Panc1 (cell line): ENCODE measurements at regions not wholly inside any gene's neighbourhood (a gene's known extent, or its start where the extent isn't known, plus 50 kb on each side); places are given as distances from the start of the nearest gene placed in this dataset.

Experiments used
- ATAC-seq: fragments of 200-7000 bp; cut with Tn5 transposase; 2 replicates; pipeline ENCODE4 v1.9.1; 2020; ENCODE audit warnings: mild to moderate bottlenecking, moderate library complexity
- BruUV-seq: library from RNA; stranded (reverse); fragments of 400-500 nt; replicated peaks from 2 replicates; lab custom pipeline; 2021; lab: Mats Ljungman, UMichigan
- CTCF ChIA-PET: fragments of 300-600 bp; sonication (Branson Sonifier 250); formaldehyde crosslinking; loops from one replicate; lab custom pipeline; 2022; ENCODE audit warnings: antibody characterized with exemption; lab: Charles Lee
- POLR2A ChIA-PET: fragments of 300-600 bp; sonication (Branson Sonifier 250); formaldehyde crosslinking; loops from one replicate; lab custom pipeline; 2022; ENCODE audit warnings: antibody characterized with exemption; lab: Charles Lee
- DNase-seq: peaks from one replicate; pipeline ENCODE4 v3.0.0-alpha.2; 2010; ENCODE audit warnings: low read depth, low spot score
- H3K27ac ChIP-seq: 2 replicates; pipeline ENCODE4 v1.5.1; 2011; ENCODE audit warnings: mild to moderate bottlenecking, low read length, inconsistent platforms
- H3K27me3 ChIP-seq: fragments of 200-500 bp; sonication (Bioruptor generic); 2 replicates; pipeline ENCODE4 v1.6.0; 2014; ENCODE audit warnings: low read length, inconsistent platforms; ENCODE audit not compliant: control insufficient read depth, insufficient read depth
- H3K36me3 ChIP-seq: fragments of 200-500 bp; sonication (Bioruptor generic); 2 replicates; pipeline ENCODE4 v1.5.1; 2014; ENCODE audit warnings: inconsistent platforms, mild to moderate bottlenecking, low read length, moderate library complexity; ENCODE audit not compliant: control insufficient read depth, insufficient read depth
- H3K4me1 ChIP-seq: 2 replicates; pipeline ENCODE4 v1.5.1; 2011; ENCODE audit warnings: inconsistent platforms, mild to moderate bottlenecking, low read length, moderate library complexity; ENCODE audit not compliant: control insufficient read depth, insufficient read depth
- H3K4me3 ChIP-seq, 2 experiments: 2 replicates each; pipeline ENCODE4 v1.5.1; 2011 to 2012; ENCODE audit warnings: low read depth in 2 of 2, low read length in 2 of 2, mild to moderate bottlenecking in 2 of 2, inconsistent platforms in 1 of 2, moderate library complexity in 1 of 2
- H3K9me3 ChIP-seq: fragments of 200-500 bp; sonication (Bioruptor generic); 2 replicates; pipeline ENCODE4 v1.5.1; 2014; ENCODE audit warnings: low read depth, mild to moderate bottlenecking, inconsistent platforms, low read length, moderate library complexity; ENCODE audit not compliant: control insufficient read depth, insufficient read depth
- POLR2AphosphoS5 ChIP-seq: IDR thresholded peaks from 2 replicates; pipeline ENCODE4 v1.6.1; 2012; ENCODE audit warnings: mild to moderate bottlenecking, low read depth, low read length, moderate library complexity
- SIN3A ChIP-seq: IDR thresholded peaks from 2 replicates; pipeline ENCODE4 v1.6.1; 2012; ENCODE audit warnings: low read depth, mild to moderate bottlenecking, low read length, moderate library complexity, borderline replicate concordance; ENCODE audit not compliant: insufficient read depth
- TCF7L2 ChIP-seq: IDR thresholded peaks from 2 replicates; pipeline ENCODE4 v1.6.1; 2011; ENCODE audit warnings: mild to moderate bottlenecking, low read depth, low read length, inconsistent platforms
- in situ Hi-C: cut with HindIII; loops from 2 replicates; pipeline ENCODE4 v1.10.0; 2016; ENCODE audit warnings: low sequenced_read_pairs, low pct_unique_long_range_greater_than_20kb
- intact Hi-C: fragments of 100-400 bp; cut with micrococcal nuclease; formaldehyde crosslinking; loops from one replicate; pipeline ENCODE4 v1.10.0; 2022; ENCODE audit not compliant: unreplicated experiment
- TF ChIP-seq, protein P1 (sequence below): fragments of 450-650 bp; IDR thresholded peaks from 2 replicates; pipeline ENCODE4 v1.5.1; 2017; ENCODE audit warnings: mild to moderate bottlenecking
- TF ChIP-seq, protein P2 (sequence below), 2 experiments: IDR thresholded peaks; 2 replicates each; pipeline ENCODE4 v1.6.1; 2011 to 2012; ENCODE audit warnings: low read depth in 2 of 2, control low read depth in 1 of 2, low read length in 1 of 2, mild to moderate bottlenecking in 1 of 2, moderate library complexity in 1 of 2; ENCODE audit not compliant: insufficient read depth in 1 of 2

DNA sequence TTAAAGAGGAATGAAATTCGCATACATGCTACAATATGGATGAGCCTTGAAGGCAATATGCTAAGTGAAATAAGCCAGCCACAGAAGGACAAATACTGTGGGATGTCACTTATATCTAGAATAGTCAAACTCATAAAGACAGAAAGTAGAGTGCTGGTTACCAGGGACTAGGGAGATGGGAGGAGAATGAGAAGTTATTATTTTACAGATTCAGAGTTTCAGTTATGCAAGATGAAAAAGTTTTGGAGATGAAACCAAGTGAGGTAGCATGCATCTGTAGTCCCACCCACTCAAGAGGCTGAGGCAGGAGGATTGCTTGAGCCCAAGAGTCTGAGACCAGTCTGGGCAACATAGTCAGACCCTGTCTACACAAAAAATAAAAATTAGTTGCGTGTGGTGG lies 82.5 kb upstream of the ARID1B start:
- intact Hi-C loops (no loop called here), in situ Hi-C loops (no loop called here)
- Histone ChIP-seq H3K4me3 (no peak overlapping the region), H3K9me3 (no peaks in the 10 kb centered on the region), H3K4me1 (no peaks in the 10 kb centered on the region), H3K36me3 (no peaks in the 10 kb centered on the region), H3K27me3 (no peaks in the 10 kb centered on the region), H3K27ac (no peak overlapping the region)
- POLR2A ChIA-PET: no interaction called here
- BruUV-seq: no TSS peak
- CTCF ChIA-PET: no interaction called here
- no peak for ATAC-seq
- DNase-seq: no peak
- TF ChIP-seq TCF7L2 (no peak), POLR2AphosphoS5 (no peak), SIN3A (no peak)
- TF ChIP-seq, protein P1, sequence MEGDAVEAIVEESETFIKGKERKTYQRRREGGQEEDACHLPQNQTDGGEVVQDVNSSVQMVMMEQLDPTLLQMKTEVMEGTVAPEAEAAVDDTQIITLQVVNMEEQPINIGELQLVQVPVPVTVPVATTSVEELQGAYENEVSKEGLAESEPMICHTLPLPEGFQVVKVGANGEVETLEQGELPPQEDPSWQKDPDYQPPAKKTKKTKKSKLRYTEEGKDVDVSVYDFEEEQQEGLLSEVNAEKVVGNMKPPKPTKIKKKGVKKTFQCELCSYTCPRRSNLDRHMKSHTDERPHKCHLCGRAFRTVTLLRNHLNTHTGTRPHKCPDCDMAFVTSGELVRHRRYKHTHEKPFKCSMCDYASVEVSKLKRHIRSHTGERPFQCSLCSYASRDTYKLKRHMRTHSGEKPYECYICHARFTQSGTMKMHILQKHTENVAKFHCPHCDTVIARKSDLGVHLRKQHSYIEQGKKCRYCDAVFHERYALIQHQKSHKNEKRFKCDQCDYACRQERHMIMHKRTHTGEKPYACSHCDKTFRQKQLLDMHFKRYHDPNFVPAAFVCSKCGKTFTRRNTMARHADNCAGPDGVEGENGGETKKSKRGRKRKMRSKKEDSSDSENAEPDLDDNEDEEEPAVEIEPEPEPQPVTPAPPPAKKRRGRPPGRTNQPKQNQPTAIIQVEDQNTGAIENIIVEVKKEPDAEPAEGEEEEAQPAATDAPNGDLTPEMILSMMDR: no peak
- TF ChIP-seq, protein P2, sequence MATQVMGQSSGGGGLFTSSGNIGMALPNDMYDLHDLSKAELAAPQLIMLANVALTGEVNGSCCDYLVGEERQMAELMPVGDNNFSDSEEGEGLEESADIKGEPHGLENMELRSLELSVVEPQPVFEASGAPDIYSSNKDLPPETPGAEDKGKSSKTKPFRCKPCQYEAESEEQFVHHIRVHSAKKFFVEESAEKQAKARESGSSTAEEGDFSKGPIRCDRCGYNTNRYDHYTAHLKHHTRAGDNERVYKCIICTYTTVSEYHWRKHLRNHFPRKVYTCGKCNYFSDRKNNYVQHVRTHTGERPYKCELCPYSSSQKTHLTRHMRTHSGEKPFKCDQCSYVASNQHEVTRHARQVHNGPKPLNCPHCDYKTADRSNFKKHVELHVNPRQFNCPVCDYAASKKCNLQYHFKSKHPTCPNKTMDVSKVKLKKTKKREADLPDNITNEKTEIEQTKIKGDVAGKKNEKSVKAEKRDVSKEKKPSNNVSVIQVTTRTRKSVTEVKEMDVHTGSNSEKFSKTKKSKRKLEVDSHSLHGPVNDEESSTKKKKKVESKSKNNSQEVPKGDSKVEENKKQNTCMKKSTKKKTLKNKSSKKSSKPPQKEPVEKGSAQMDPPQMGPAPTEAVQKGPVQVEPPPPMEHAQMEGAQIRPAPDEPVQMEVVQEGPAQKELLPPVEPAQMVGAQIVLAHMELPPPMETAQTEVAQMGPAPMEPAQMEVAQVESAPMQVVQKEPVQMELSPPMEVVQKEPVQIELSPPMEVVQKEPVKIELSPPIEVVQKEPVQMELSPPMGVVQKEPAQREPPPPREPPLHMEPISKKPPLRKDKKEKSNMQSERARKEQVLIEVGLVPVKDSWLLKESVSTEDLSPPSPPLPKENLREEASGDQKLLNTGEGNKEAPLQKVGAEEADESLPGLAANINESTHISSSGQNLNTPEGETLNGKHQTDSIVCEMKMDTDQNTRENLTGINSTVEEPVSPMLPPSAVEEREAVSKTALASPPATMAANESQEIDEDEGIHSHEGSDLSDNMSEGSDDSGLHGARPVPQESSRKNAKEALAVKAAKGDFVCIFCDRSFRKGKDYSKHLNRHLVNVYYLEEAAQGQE (IDR thresholded peaks at IDR 0.05; ENCODE audit: insufficient read depth in 1 of 2, low read depth in 2 of 2, low read length in 1 of 2): no peak

DNA sequence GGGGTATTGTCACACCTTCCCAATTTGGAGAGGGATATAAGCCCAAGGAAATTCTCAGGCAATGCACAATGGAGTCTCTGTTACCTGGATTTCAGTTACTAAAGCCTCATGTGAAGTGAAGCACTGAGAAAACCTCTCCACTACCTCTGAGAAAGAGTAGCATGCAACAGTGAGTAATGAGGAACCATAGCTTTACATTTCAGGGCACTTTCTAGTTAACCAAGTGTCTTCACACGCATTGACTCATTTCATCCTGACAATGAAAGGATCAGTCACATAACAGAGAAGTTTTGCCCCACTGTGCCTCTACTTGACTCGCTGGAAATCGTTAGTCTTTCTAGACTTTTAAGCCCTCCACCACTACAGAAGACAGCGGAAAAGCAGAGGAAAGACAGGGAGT lies 86.2 kb upstream of the ARID1B start:
- in situ Hi-C loops: no loop called here
- intact Hi-C loops: no loop called here
- H3K4me1 ChIP-seq: peaks cover 10% of the 10 kb centered on the region
- ChIA-PET POLR2A (no interaction called here), CTCF (no interaction called here)
- TF ChIP-seq POLR2AphosphoS5: no peak
- TF ChIP-seq TCF7L2: no peak
- TF ChIP-seq, protein P1: no peak
- TF ChIP-seq SIN3A: no peak
- TF ChIP-seq, protein P2 (IDR thresholded peaks at IDR 0.05; ENCODE audit: insufficient read depth in 1 of 2, low read depth in 2 of 2, low read length in 1 of 2): no peak
- H3K4me3 ChIP-seq: no peak overlapping the region
- no peaks in the 10 kb centered on the region for H3K9me3 ChIP-seq
- ATAC-seq (no peak), DNase-seq (no peak)
- H3K27ac ChIP-seq: no peak overlapping the region
- no TSS peak for BruUV-seq
- H3K27me3 ChIP-seq: no peaks in the 10 kb centered on the region
- no peaks in the 10 kb centered on the region; the same call in 1 of the 2 replicates for H3K36me3 ChIP-seq
